SK-N-SH treated with all-trans-retinoic acid at 6 μM for 48 hours (cell line): ENCODE measurements at regions not wholly inside any gene's neighbourhood (a gene's known extent, or its start where the extent isn't known, plus 50 kb on each side); places are given as distances from the start of the nearest gene placed in this dataset.

Experiments
- ATAC-seq: fragments of 200-7000 bp; cut with Tn5 transposase; 3 replicates; pipeline ENCODE4 v1.9.1; 2020; ENCODE audit warnings: mild to moderate bottlenecking, moderate library complexity
- ARNTL ChIP-seq: fragments of 450-650 bp; formaldehyde crosslinking; IDR thresholded peaks from 2 replicates; pipeline ENCODE4 v1.5.0; 2020; ENCODE audit warnings: low read depth, mild to moderate bottlenecking, moderate library complexity, borderline replicate concordance
- BACH2 ChIP-seq: fragments of 250-450 bp; sonication (Bioruptor Pico); IDR thresholded peaks from 2 replicates; pipeline ENCODE4 v1.9.0; 2021; ENCODE audit warnings: mild to moderate bottlenecking, borderline replicate concordance
- CREB5 ChIP-seq: fragments of 250-450 bp; sonication (Bioruptor Pico); IDR thresholded peaks from 2 replicates; pipeline ENCODE4 v1.5.1; 2020; ENCODE audit warnings: low read depth, mild to moderate bottlenecking, moderate library complexity
- CSDC2 ChIP-seq: fragments of 250-450 bp; sonication (Bioruptor Pico); IDR thresholded peaks from 2 replicates; pipeline ENCODE4 v1.5.0; 2020; ENCODE audit warnings: mild to moderate bottlenecking, moderate library complexity
- CSRNP3 ChIP-seq: fragments of 250-450 bp; sonication (Bioruptor Pico); IDR thresholded peaks from 2 replicates; pipeline ENCODE4 v1.5.1; 2021; ENCODE audit warnings: mild to moderate bottlenecking, moderate library complexity
- ESRRG ChIP-seq: fragments of 250-450 bp; sonication (Bioruptor Pico); IDR thresholded peaks from 2 replicates; pipeline ENCODE4 v1.6.1; 2021; ENCODE audit warnings: mild to moderate bottlenecking
- ISL1 ChIP-seq: fragments of 250-450 bp; sonication (Bioruptor Pico); IDR thresholded peaks from 2 replicates; pipeline ENCODE4 v2.1.2; 2022; ENCODE audit warnings: mild to moderate bottlenecking, moderate library complexity
- OSR1 ChIP-seq: fragments of 250-450 bp; sonication (Bioruptor Pico); IDR thresholded peaks from 2 replicates; pipeline ENCODE4 v1.8.0; 2022; ENCODE audit warnings: moderate library complexity, mild to moderate bottlenecking, inconsistent platforms
- POU6F1 ChIP-seq: fragments of 250-450 bp; sonication (Bioruptor Pico); IDR thresholded peaks from 2 replicates; pipeline ENCODE4 v1.8.0; 2021; ENCODE audit warnings: low read depth, mild to moderate bottlenecking, moderate library complexity, borderline replicate concordance
- PPARA ChIP-seq: fragments of 250-450 bp; sonication (Bioruptor Pico); IDR thresholded peaks from 2 replicates; pipeline ENCODE4 v1.5.0; 2020; ENCODE audit warnings: mild to moderate bottlenecking, borderline replicate concordance
- RARB ChIP-seq: fragments of 250-450 bp; sonication (Bioruptor Pico); IDR thresholded peaks from 2 replicates; pipeline ENCODE4 v1.8.0; 2021; ENCODE audit warnings: mild to moderate bottlenecking, moderate library complexity
- SNAI2 ChIP-seq: fragments of 250-450 bp; sonication (Bioruptor Pico); IDR thresholded peaks from 2 replicates; pipeline ENCODE4 v1.5.0; 2020; ENCODE audit warnings: mild to moderate bottlenecking, moderate library complexity
- TCF4 ChIP-seq: fragments of 250-450 bp; sonication (Bioruptor Pico); IDR thresholded peaks from 2 replicates; pipeline ENCODE4 v1.8.0; 2021; ENCODE audit warnings: mild to moderate bottlenecking, moderate library complexity, borderline replicate concordance
- TSHZ2 ChIP-seq: fragments of 250-450 bp; sonication (Bioruptor Pico); IDR thresholded peaks from 2 replicates; pipeline ENCODE4 v1.5.0; 2020; ENCODE audit warnings: mild to moderate bottlenecking, moderate library complexity
- ZC3H10 ChIP-seq: fragments of 250-450 bp; sonication (Bioruptor Pico); IDR thresholded peaks from 2 replicates; pipeline ENCODE4 v1.5.1; 2021; ENCODE audit warnings: mild to moderate bottlenecking, moderate library complexity
- ZFP3 ChIP-seq: fragments of 250-450 bp; sonication (Bioruptor Pico); IDR thresholded peaks from 2 replicates; pipeline ENCODE4 v1.5.0; 2020; ENCODE audit warnings: mild to moderate bottlenecking, moderate library complexity
- ZFP30 ChIP-seq: fragments of 450-650 bp; formaldehyde crosslinking; IDR thresholded peaks from 2 replicates; pipeline ENCODE4 v1.5.0; 2022; ENCODE audit warnings: mild to moderate bottlenecking, moderate library complexity
- ZNF565 ChIP-seq: fragments of 450-650 bp; formaldehyde crosslinking; conservative IDR thresholded peaks from 2 replicates; pipeline ENCODE4 v1.5.0; 2020; ENCODE audit warnings: low read depth, mild to moderate bottlenecking, moderate library complexity
- ZNF70 ChIP-seq: fragments of 450-650 bp; formaldehyde crosslinking; IDR thresholded peaks from 2 replicates; pipeline ENCODE4 v1.5.0; 2020; ENCODE audit warnings: mild to moderate bottlenecking, moderate library complexity
- ZNF8 ChIP-seq: fragments of 450-650 bp; formaldehyde crosslinking; IDR thresholded peaks from 2 replicates; pipeline ENCODE4 v1.5.0; 2020; ENCODE audit warnings: mild to moderate bottlenecking, moderate library complexity
- TF ChIP-seq, protein P1 (sequence below): fragments of 250-450 bp; sonication (Bioruptor Pico); IDR thresholded peaks from 2 replicates; pipeline ENCODE4 v1.8.0; 2020; ENCODE audit warnings: mild to moderate bottlenecking, moderate library complexity, borderline replicate concordance

- TF ChIP-seq ZC3H10 (CRISPR knock-in tag) (no peak), CSDC2 (CRISPR knock-in tag) (no peak), POU6F1 (no peak), ISL1 (CRISPR knock-in tag) (no peak), ZFP30 (CRISPR knock-in tag) (no peak), SNAI2 (CRISPR knock-in tag) (no peak), ZNF565 (no peak), ZNF8 (CRISPR knock-in tag) (no peak), TCF4 (CRISPR knock-in tag) (no peak), ARNTL (CRISPR knock-in tag) (no peak), BACH2 (CRISPR knock-in tag) (no peak), ZFP3 (CRISPR knock-in tag) (no peak), TSHZ2 (CRISPR knock-in tag) (no peak), ZNF70 (no peak), RARB (CRISPR knock-in tag) (no peak)
- TF ChIP-seq, protein P1, sequence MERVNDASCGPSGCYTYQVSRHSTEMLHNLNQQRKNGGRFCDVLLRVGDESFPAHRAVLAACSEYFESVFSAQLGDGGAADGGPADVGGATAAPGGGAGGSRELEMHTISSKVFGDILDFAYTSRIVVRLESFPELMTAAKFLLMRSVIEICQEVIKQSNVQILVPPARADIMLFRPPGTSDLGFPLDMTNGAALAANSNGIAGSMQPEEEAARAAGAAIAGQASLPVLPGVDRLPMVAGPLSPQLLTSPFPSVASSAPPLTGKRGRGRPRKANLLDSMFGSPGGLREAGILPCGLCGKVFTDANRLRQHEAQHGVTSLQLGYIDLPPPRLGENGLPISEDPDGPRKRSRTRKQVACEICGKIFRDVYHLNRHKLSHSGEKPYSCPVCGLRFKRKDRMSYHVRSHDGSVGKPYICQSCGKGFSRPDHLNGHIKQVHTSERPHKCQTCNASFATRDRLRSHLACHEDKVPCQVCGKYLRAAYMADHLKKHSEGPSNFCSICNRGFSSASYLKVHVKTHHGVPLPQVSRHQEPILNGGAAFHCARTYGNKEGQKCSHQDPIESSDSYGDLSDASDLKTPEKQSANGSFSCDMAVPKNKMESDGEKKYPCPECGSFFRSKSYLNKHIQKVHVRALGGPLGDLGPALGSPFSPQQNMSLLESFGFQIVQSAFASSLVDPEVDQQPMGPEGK, result no peak
- no peak for ATAC-seq
Observed at GRCh38 chr4:89645482-89645881, 191.5 kb downstream of the SNCA start.

GRCh38 chr4:89641367-89641687 lies 195.6 kb downstream of the SNCA start:
- TF ChIP-seq POU6F1, result no peak
- no peak for TF ChIP-seq ISL1 (CRISPR knock-in tag)
- TF ChIP-seq ZFP30 (CRISPR knock-in tag), result no peak
- TF ChIP-seq PPARA (CRISPR knock-in tag), result no peak
- TF ChIP-seq CSRNP3 (CRISPR knock-in tag), result no peak
- TF ChIP-seq RARB (CRISPR knock-in tag), result no peak
- TF ChIP-seq, protein P1, result no peak
- TF ChIP-seq ZFP3 (CRISPR knock-in tag), result no peak
- no peak for TF ChIP-seq CSDC2 (CRISPR knock-in tag)
- TF ChIP-seq CREB5 (CRISPR knock-in tag), result no peak
- TF ChIP-seq ZNF8 (CRISPR knock-in tag), result no peak
- TF ChIP-seq OSR1 (CRISPR knock-in tag), result no peak
- TF ChIP-seq ESRRG (CRISPR knock-in tag), result no peak
- no peak for TF ChIP-seq ZNF70
- TF ChIP-seq ZC3H10 (CRISPR knock-in tag), result no peak
- no peak for TF ChIP-seq SNAI2 (CRISPR knock-in tag)
- TF ChIP-seq, all 23 proteins: peak for 0
- no peak; the same call in 2 of the 3 replicates for ATAC-seq
